ENCODE measurements at regions not wholly inside any gene's neighbourhood (a gene's known extent, or its start where the extent isn't known, plus 50 kb on each side); places are given as distances from the start of the nearest gene placed in this dataset.

GRCh38 chr4:27759611-27760575 lies 899.3 kb downstream of the STIM2 start:
- 63 to 66% methylated on average over 11 of the region's 11 CpGs for WGBS, 2 donors
- H3K36me3 ChIP-seq = no peaks in the 10 kb centered on the region
- intact Hi-C loops (cut with DNase I) = no loop called here
- H3K9me3 ChIP-seq = no peaks in the 10 kb centered on the region
- no peaks in the 10 kb centered on the region for H3K27me3 ChIP-seq
- TF ChIP-seq, protein P1, sequence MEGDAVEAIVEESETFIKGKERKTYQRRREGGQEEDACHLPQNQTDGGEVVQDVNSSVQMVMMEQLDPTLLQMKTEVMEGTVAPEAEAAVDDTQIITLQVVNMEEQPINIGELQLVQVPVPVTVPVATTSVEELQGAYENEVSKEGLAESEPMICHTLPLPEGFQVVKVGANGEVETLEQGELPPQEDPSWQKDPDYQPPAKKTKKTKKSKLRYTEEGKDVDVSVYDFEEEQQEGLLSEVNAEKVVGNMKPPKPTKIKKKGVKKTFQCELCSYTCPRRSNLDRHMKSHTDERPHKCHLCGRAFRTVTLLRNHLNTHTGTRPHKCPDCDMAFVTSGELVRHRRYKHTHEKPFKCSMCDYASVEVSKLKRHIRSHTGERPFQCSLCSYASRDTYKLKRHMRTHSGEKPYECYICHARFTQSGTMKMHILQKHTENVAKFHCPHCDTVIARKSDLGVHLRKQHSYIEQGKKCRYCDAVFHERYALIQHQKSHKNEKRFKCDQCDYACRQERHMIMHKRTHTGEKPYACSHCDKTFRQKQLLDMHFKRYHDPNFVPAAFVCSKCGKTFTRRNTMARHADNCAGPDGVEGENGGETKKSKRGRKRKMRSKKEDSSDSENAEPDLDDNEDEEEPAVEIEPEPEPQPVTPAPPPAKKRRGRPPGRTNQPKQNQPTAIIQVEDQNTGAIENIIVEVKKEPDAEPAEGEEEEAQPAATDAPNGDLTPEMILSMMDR (IDR thresholded peaks at IDR 0.05) = no peak
- no peak for TF ChIP-seq POLR2A (IDR thresholded peaks at IDR 0.05)
- no peak for DNase-seq
- no peaks in the 10 kb centered on the region for H3K4me1 ChIP-seq
- H3K4me3 ChIP-seq = no peak overlapping the region
- no peak overlapping the region for H3K27ac ChIP-seq

GRCh38 chr4:27763830-27764525 lies 903.3 kb downstream of the STIM2 start:
- Histone ChIP-seq H3K4me3 (no peak overlapping the region), H3K27ac (no peak overlapping the region), H3K4me1 (no peaks in the 10 kb centered on the region), H3K36me3 (no peaks in the 10 kb centered on the region), H3K9me3 (no peaks in the 10 kb centered on the region), H3K27me3 (no peaks in the 10 kb centered on the region)
- no peak for DNase-seq
- WGBS, 2 donors = 56 to 64% methylated on average over 5 of the region's 5 CpGs
- intact Hi-C loops (cut with DNase I) = no loop called here
- TF ChIP-seq, protein P1 (IDR thresholded peaks at IDR 0.05) = no peak
- TF ChIP-seq POLR2A (IDR thresholded peaks at IDR 0.05) = no peak

DNA sequence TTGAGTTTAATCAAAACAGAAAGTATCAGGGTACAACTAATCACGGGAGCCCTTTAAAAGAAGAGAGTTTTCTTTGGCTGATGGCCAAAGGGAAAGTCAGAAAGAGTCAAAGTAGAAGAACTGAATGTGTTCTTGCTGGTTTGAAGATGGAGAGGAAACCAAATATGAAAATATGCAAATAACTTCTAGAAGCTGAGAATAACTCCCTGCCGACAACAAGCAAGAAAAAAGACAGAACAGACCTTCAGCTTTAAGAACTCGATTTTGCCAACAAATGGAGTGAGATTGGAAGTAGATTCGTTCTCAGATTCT lies 903.8 kb downstream of the STIM2 start:
- Histone ChIP-seq H3K27ac (no peak overlapping the region), H3K9me3 (no peaks in the 10 kb centered on the region), H3K4me3 (no peak overlapping the region), H3K36me3 (no peaks in the 10 kb centered on the region), H3K4me1 (no peaks in the 10 kb centered on the region), H3K27me3 (no peaks in the 10 kb centered on the region)
- 27 to 39% methylated on average over 4 of the region's 4 CpGs for WGBS, 2 donors
- DNase-seq = no peak
- TF ChIP-seq POLR2A (IDR thresholded peaks at IDR 0.05) = no peak
- TF ChIP-seq, protein P1 (IDR thresholded peaks at IDR 0.05) = no peak
- intact Hi-C loops (cut with DNase I) = no loop called here

DNA sequence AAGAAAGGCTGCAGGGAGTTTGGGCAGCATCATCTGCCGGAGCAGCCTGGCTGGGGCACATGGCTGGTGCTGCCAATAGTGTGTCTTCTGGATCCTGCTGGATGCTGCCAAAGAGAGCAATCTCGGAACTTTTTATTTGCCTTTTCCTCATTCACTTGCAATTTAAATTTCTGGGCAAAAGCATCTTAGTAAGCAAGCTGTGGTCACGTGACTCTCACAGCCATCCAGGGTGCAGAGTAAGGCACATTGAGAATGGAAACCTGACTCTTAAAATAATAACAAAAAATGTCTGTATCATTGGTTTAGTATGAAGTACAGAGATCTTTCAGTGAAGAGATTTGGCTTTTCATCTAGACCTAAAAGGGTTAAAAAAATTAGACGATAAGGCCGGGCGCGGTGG lies 910.3 kb downstream of the STIM2 start:
- intact Hi-C loops (cut with DNase I) = no loop called here
- no peaks in the 10 kb centered on the region for H3K9me3 ChIP-seq
- no peaks in the 10 kb centered on the region for H3K4me1 ChIP-seq
- 87 to 90% methylated on average over 6 to 7 of the region's 7 CpGs for WGBS, 2 donors
- H3K36me3 ChIP-seq = no peaks in the 10 kb centered on the region
- DNase-seq = no peak
- H3K27ac ChIP-seq = no peak overlapping the region
- TF ChIP-seq, protein P1 (IDR thresholded peaks at IDR 0.05) = no peak
- no peak for TF ChIP-seq POLR2A (IDR thresholded peaks at IDR 0.05)
- no peaks in the 10 kb centered on the region for H3K27me3 ChIP-seq
- no peak overlapping the region for H3K4me3 ChIP-seq

GRCh38 chr4:27775156-27775555 lies 914.5 kb downstream of the STIM2 start:
- no peak for DNase-seq
- WGBS, 2 donors = 34 to 41% methylated on average over 3 of the region's 3 CpGs
- H3K27ac ChIP-seq = no peak overlapping the region
- H3K9me3 ChIP-seq = no peaks in the 10 kb centered on the region
- no peak overlapping the region for H3K4me3 ChIP-seq
- no peaks in the 10 kb centered on the region for H3K27me3 ChIP-seq
- H3K4me1 ChIP-seq = no peaks in the 10 kb centered on the region
- intact Hi-C loops (cut with DNase I) = no loop called here
- TF ChIP-seq, protein P1 (IDR thresholded peaks at IDR 0.05) = no peak
- TF ChIP-seq POLR2A (IDR thresholded peaks at IDR 0.05) = no peak
- no peaks in the 10 kb centered on the region for H3K36me3 ChIP-seq
